A172 (cell line): ENCODE measurements at regions not wholly inside any gene's neighbourhood (a gene's known extent, or its start where the extent isn't known, plus 50 kb on each side); places are given as distances from the start of the nearest gene placed in this dataset.
"Not testable (repeated sequence)": the region's sequence is repeated elsewhere in the genome, so short reads cannot be mapped to it uniquely, and the experiment has no call there.

Experiments
- DNase-seq: peaks from one replicate; pipeline ENCODE4 v3.0.0-alpha.2; 2015; ENCODE audit warnings: low spot score

- no peak for DNase-seq
These were observed 93.2 kb upstream of the TNFSF4 start for GRCh38 chr1:173300061-173301044.

- DNase-seq = peak; percentile 8
These were observed 94.4 kb upstream of the TNFSF4 start for GRCh38 chr1:173301507-173301906.

- DNase-seq = no peak
These were observed 95.2 kb upstream of the TNFSF4 start for GRCh38 chr1:173302366-173302765.

GRCh38 chr1:173302890-173303829, 96.0 kb upstream of the TNFSF4 start:
- DNase-seq = no peak

GRCh38 chr1:173303984-173304383, 96.9 kb upstream of the TNFSF4 start:
- DNase-seq = no peak

- no peak for DNase-seq
These were observed 97.5 kb upstream of the TNFSF4 start for GRCh38 chr1:173304529-173305227.

GRCh38 chr1:173307845-173308244, 100.7 kb upstream of the TNFSF4 start:
- no peak for DNase-seq

- no peak for DNase-seq
These were observed 107.5 kb upstream of the TNFSF4 start for GRCh38 chr1:173314656-173315055.

- DNase-seq = no peak
These were observed 108.2 kb upstream of the TNFSF4 start for GRCh38 chr1:173315296-173315695.

- no peak for DNase-seq
These were observed 111.7 kb upstream of the TNFSF4 start for GRCh38 chr1:173318788-173319187.

GRCh38 chr1:173324352-173324751, 117.2 kb upstream of the TNFSF4 start:
- DNase-seq = not testable (repeated sequence)

- not testable (repeated sequence) for DNase-seq
These were observed 120.9 kb upstream of the TNFSF4 start for GRCh38 chr1:173327987-173328386.

- no peak for DNase-seq
These were observed 121.8 kb upstream of the TNFSF4 start for GRCh38 chr1:173328961-173329360.

GRCh38 chr1:173329726-173330125, 122.6 kb upstream of the TNFSF4 start:
- DNase-seq = peak; percentile 30

- DNase-seq = peak; percentile 88
These were observed 123.2 kb upstream of the TNFSF4 start for GRCh38 chr1:173330149-173330951.

- DNase-seq = peak; percentile 59
These were observed 123.9 kb upstream of the TNFSF4 start for GRCh38 chr1:173330952-173331548.

- DNase-seq = no peak
These were observed 124.9 kb upstream of the TNFSF4 start for GRCh38 chr1:173332026-173332425.

GRCh38 chr1:173333581-173333980, 126.5 kb upstream of the TNFSF4 start:
- no peak for DNase-seq

- no peak for DNase-seq
These were observed 130.0 kb upstream of the TNFSF4 start for GRCh38 chr1:173337126-173337525.

GRCh38 chr1:173341307-173341706, 134.2 kb upstream of the TNFSF4 start:
- peak; percentile 86 for DNase-seq
